ENCODE measurements at regions not wholly inside any gene's neighbourhood (a gene's known extent, or its start where the extent isn't known, plus 50 kb on each side); places are given as distances from the start of the nearest gene placed in this dataset. TPM values are rescaled to one million over a fixed set of nuclear protein-coding genes. Genes with fewer than 3 reads are reported as not detected.

Small RNA genes in the stretch of these regions (microRNA-seq; reads per million reads assigned to microRNA genes)
- not detected for gene MIR4289 (ENCODE audit: borderline microRNAs expressed, borderline replicate concordance)
